Chondrocyte (in vitro differentiated cells): ENCODE measurements at regions not wholly inside any gene's neighbourhood (a gene's known extent, or its start where the extent isn't known, plus 50 kb on each side); places are given as distances from the start of the nearest gene placed in this dataset.
A peak's percentile ranks its signal among the peaks of the same experiment; 100 is the strongest.

Source experiments
- DNase-seq: peaks from one replicate; pipeline ENCODE4 v3.0.0; 2021; ENCODE audit warnings: mixed read lengths, low spot score
- H3K27ac Mint-ChIP-seq: one replicate; pipeline ENCODE4 v1.8.0; 2021; ENCODE audit warnings: mild to moderate bottlenecking, moderate library complexity, mixed read lengths; ENCODE audit not compliant: unreplicated experiment
- H3K27me3 Mint-ChIP-seq: 2 replicates; pipeline ENCODE4 v1.8.0; 2021; ENCODE audit warnings: low read depth, mixed read lengths
- H3K36me3 Mint-ChIP-seq: 2 replicates; pipeline ENCODE4 v1.8.0; 2021; ENCODE audit warnings: low read depth, mixed read lengths
- H3K4me1 Mint-ChIP-seq: 2 replicates; pipeline ENCODE4 v1.8.0; 2021; ENCODE audit warnings: low read depth, mild to moderate bottlenecking, mixed read lengths
- H3K4me3 Mint-ChIP-seq: one replicate; pipeline ENCODE4 v1.8.0; 2021; ENCODE audit warnings: mild to moderate bottlenecking, moderate library complexity, mixed read lengths; ENCODE audit not compliant: unreplicated experiment
- H3K9me3 Mint-ChIP-seq: 2 replicates; pipeline ENCODE4 v1.8.0; 2021; ENCODE audit warnings: low read depth, mixed read lengths
- CTCF ChIP-seq: fragments of 200-600 bp; sonication (generic); IDR thresholded peaks from 2 replicates; pipeline ENCODE4 v1.5.0; 2021; ENCODE audit warnings: antibody characterized with exemption, mild to moderate bottlenecking, moderate library complexity

- H3K4me1 Mint-ChIP-seq: peaks cover 42% of the 10 kb centered on the region
Observed at GRCh38 chr2:220036431-220036830, 409.0 kb downstream of the SLC4A3 start.

GRCh38 chr2:220040346-220040745, 412.9 kb downstream of the SLC4A3 start:
- no peak for DNase-seq
- no peak for TF ChIP-seq CTCF
- peaks cover 9% of the 10 kb centered on the region for H3K9me3 Mint-ChIP-seq
- no peaks in the 10 kb centered on the region for H3K27me3 Mint-ChIP-seq
- no peak overlapping the region for H3K27ac Mint-ChIP-seq
- H3K36me3 Mint-ChIP-seq: peaks cover 2% of the 10 kb centered on the region
- H3K4me1 Mint-ChIP-seq: peaks cover 52% of the 10 kb centered on the region
- no peak overlapping the region for H3K4me3 Mint-ChIP-seq

More at GRCh38 chr2:220036431-220036830, 409.0 kb downstream of the SLC4A3 start:
- no peak overlapping the region for H3K4me3 Mint-ChIP-seq
- H3K27ac Mint-ChIP-seq: no peak overlapping the region
- H3K27me3 Mint-ChIP-seq: no peaks in the 10 kb centered on the region
- H3K36me3 Mint-ChIP-seq: peaks cover 2% of the 10 kb centered on the region
- H3K9me3 Mint-ChIP-seq: peaks cover 11% of the 10 kb centered on the region
- no peak for TF ChIP-seq CTCF
- no peak for DNase-seq

GRCh38 chr2:220041447-220041846, 414.0 kb downstream of the SLC4A3 start:
- no peak for TF ChIP-seq CTCF
- Mint-ChIP-seq H3K4me3 (no peak overlapping the region), H3K9me3 (peaks cover 6% of the 10 kb centered on the region), H3K27ac (no peak overlapping the region), H3K36me3 (peaks cover 2% of the 10 kb centered on the region), H3K27me3 (no peaks in the 10 kb centered on the region), H3K4me1 (peaks cover 53% of the 10 kb centered on the region)
- DNase-seq: no peak

GRCh38 chr2:220043155-220043989, 415.9 kb downstream of the SLC4A3 start:
- no peaks in the 10 kb centered on the region for H3K27me3 Mint-ChIP-seq
- H3K27ac Mint-ChIP-seq: peak overlapping the region; percentile 55
- H3K4me3 Mint-ChIP-seq: no peak overlapping the region
- H3K4me1 Mint-ChIP-seq: peaks cover 68% of the 10 kb centered on the region
- DNase-seq: no peak
- peaks cover 3% of the 10 kb centered on the region for H3K9me3 Mint-ChIP-seq
- H3K36me3 Mint-ChIP-seq: no peaks in the 10 kb centered on the region
- TF ChIP-seq CTCF: no peak

- Mint-ChIP-seq H3K4me1 (peaks cover 71% of the 10 kb centered on the region), H3K27ac (peak overlapping the region; percentile 20), H3K9me3 (peaks cover 3% of the 10 kb centered on the region), H3K4me3 (no peak overlapping the region), H3K27me3 (no peaks in the 10 kb centered on the region), H3K36me3 (no peaks in the 10 kb centered on the region)
- no peak for TF ChIP-seq CTCF
- no peak for DNase-seq
Observed at GRCh38 chr2:220043990-220044335, 416.5 kb downstream of the SLC4A3 start.
